HG02970 (cell line): ENCODE measurements at regions not wholly inside any gene's neighbourhood (a gene's known extent, or its start where the extent isn't known, plus 50 kb on each side); places are given as distances from the start of the nearest gene placed in this dataset.
A peak's percentile ranks its signal among the peaks of the same experiment; 100 is the strongest.
"Not testable (repeated sequence)": the region's sequence is repeated elsewhere in the genome, so short reads cannot be mapped to it uniquely, and the experiment has no call there.

Experiments
- ATAC-seq: cut with Tn5 transposase; IDR thresholded peaks from one replicate; pipeline ENCODE4 v1.9.1; 2021; ENCODE audit warnings: mild to moderate bottlenecking, moderate library complexity, moderate number of reproducible peaks; ENCODE audit not compliant: unreplicated experiment, low FRiP score

GRCh38 chr6:115873901-115874300 is 186.8 kb downstream of the FRK start:
- no peak for ATAC-seq

DNA sequence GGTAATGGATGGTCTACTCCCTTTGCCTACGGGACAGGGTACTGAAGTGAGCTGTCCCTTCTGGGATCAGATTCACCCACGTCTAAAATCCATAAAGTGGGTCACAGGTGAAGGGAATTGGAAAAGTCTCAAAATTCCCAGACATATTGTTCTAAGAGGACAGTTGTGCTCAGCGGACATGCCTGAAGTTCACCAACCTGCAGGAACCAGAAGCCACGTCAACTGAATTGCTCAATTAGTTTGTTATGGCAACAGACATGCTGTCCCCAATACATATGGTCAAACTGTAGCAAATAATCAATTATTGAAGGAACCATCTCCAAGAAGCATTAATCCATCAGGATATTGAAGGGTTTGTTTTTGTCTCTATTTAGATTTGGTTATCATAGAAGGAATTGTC is 190.2 kb downstream of the FRK start:
- ATAC-seq, result no peak

- no peak for ATAC-seq
Observed at GRCh38 chr6:115865914-115866313, 194.8 kb downstream of the FRK start.

- no peak for ATAC-seq
Observed at GRCh38 chr6:115863211-115863610, 197.5 kb downstream of the FRK start.

DNA sequence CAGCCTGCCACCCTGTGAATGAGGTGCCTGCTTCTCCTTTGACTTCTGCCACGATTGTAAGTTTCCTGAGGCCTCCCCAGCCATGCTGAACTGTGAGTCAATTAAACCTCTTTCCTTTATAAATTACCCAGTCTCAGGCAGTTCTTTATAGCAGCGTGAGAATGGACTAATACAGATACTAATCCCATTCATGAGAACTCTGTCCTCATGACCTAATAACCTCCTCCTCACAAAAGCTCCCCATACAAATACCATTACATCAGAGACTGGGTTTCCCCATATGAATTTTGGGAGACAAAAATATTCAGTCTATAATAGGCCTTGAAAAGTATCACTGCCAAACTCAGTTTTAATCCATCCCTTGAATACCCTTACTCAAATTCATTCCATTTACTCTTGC is 199.0 kb downstream of the FRK start:
- ATAC-seq, result not testable (repeated sequence)

- not testable (repeated sequence) for ATAC-seq
Observed at GRCh38 chr6:115859577-115859976, 201.1 kb downstream of the FRK start.

- no peak for ATAC-seq
Observed at GRCh38 chr6:115854866-115855665, 205.6 kb downstream of the FRK start.

DNA sequence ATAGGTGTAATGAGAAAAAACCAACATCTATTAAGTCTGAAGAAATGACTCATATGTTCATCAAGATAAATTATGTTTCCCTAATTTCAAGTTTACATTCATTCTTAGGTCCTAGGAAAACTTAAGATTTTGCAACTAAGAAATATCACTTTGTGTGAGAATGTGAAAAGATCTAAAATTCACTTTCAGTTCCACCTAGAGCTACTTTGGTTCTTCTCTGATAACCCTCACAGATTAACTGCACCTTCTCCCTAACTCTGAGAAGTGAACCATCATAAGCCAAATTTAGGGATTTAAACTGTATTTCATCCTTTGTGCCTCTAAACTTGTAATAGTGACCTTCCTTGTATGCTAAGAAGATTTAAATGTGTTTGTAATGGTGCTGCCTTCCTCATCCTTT is 213.0 kb downstream of the FRK start:
- no peak for ATAC-seq

GRCh38 chr6:115843945-115844344 is 216.7 kb downstream of the FRK start:
- no peak for ATAC-seq

GRCh38 chr6:115842338-115842737 is 218.4 kb downstream of the FRK start:
- no peak for ATAC-seq

DNA sequence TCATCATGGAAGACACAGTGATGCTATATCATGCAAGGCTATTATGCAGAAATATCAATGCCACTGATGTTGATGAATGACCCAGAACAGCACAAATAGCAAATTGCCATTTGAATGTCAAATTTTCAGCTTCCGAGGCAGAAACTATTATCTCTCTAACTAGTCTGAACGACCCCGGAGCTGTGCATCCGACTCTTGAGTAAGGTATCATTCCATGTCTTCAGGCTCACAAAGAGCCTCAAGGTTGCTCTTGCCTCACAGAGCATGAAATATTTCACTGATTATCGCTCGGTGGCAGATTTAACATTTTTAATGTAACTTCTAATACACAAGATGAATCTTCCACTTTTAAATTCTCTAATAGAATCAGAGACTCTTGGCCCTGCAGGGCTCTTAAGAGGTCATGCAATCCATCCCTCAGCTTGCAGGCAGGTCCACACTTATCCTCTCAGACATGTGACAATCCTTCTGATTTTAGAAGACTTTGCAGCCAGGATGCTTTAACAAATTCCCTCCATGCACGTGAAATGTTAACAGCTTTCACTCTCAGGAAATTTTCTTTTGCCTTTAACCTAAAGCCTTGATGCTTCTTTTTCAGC is 221.0 kb downstream of the FRK start:
- ATAC-seq, result no peak

- ATAC-seq, result peak; percentile 93
Observed at GRCh38 chr6:115838763-115839401, 221.8 kb downstream of the FRK start.

GRCh38 chr6:115838216-115838615 is 222.5 kb downstream of the FRK start:
- no peak for ATAC-seq

GRCh38 chr6:115836374-115836773 is 224.3 kb downstream of the FRK start:
- ATAC-seq, result not testable (repeated sequence)

GRCh38 chr6:115835314-115835713 is 225.4 kb downstream of the FRK start:
- no peak for ATAC-seq

DNA sequence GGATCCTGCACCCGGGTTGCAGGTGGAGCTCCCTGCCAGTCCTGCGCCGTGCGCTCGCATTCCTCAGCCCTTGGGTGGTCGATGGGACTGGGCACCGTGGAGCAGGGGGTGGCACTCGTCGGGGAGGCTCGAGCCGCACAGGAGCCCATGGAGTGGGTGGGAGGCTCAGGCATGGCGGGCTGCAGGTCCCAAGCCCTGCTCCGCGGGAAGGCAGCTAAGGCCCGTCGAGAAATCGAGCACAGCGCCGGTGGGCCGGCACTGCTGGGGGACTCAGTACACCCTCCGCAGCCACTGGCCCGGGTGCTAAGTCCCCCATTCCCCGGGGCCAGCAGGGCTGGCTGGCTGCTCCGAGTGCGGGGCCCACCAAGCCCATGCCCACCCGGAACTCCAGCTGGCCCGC is 226.1 kb downstream of the FRK start:
- ATAC-seq, result not testable (repeated sequence)

GRCh38 chr6:115832786-115833185 is 227.9 kb downstream of the FRK start:
- no peak for ATAC-seq

GRCh38 chr6:115832186-115832585 is 228.5 kb downstream of the FRK start:
- ATAC-seq, result no peak

DNA sequence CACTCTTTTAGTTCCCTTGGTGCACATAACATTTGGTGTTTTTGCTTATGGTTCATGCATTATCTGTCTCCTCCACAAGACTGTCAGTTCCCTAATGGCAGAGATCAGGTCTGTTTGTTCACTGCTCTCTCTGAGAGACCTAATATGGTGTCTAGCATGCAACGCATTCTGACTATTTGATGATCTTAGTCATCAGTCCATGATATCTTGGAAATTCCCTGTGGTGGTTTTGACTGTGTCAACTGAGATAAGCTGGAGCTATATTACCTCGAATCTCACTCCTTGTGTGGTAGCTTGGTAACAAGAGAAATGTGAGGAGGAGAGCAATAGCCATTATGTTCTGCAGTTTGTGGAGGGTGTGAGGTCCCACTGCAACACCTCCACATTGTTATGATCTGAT is 229.8 kb downstream of the FRK start:
- ATAC-seq, result peak; percentile 44

- ATAC-seq, result no peak
Observed at GRCh38 chr6:115821798-115822197, 238.9 kb downstream of the FRK start.

GRCh38 chr6:115819506-115819905 is 241.2 kb downstream of the FRK start:
- no peak for ATAC-seq

DNA sequence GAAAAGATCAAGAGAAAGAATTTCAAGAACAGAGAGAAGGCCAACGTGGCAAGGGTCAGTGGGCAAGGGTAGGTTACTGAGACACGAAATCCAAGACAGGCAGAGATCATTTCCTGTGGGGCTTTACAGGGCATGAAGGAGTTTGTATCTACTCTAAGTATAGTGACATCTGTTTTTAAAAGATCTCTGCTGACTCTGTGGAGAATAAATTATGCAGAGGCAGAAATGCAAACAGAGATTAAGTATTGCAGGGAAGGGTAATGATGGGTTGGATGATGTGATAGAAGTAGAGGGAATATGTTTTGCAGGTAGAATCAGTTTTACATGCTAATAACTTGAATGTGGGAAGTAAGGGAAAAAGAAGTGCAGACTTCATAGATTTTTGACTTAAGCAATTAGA is 243.5 kb downstream of the FRK start:
- ATAC-seq, result no peak
